GM12892 (cell line): ENCODE measurements at regions not wholly inside any gene's neighbourhood (a gene's known extent, or its start where the extent isn't known, plus 50 kb on each side); places are given as distances from the start of the nearest gene placed in this dataset.
"Not testable (repeated sequence)": the region's sequence is repeated elsewhere in the genome, so short reads cannot be mapped to it uniquely, and the experiment has no call there.

ENCODE experiments used
- DNase-seq: peaks from one replicate; pipeline ENCODE4 v3.0.0; 2011; ENCODE audit not compliant: insufficient read length
- FAIRE-seq: peaks from 2 replicates; lab custom pipeline; 2011; peaks lifted over from hg19 to GRCh38; lab: Jason Lieb, UNC
- POLR2A ChIP-seq: IDR thresholded peaks from 2 replicates; pipeline ENCODE4 v1.6.1; 2011; ENCODE audit warnings: low read depth, low read length, control low read depth
- POLR2AphosphoS5 ChIP-seq: IDR thresholded peaks from 2 replicates; pipeline ENCODE4 v1.6.1; 2011; ENCODE audit warnings: low read depth, low read length, control low read depth
- TAF1 ChIP-seq: IDR thresholded peaks from 2 replicates; pipeline ENCODE4 v1.6.1; 2011; ENCODE audit warnings: low read depth, mild to moderate bottlenecking, control low read depth, low read length, borderline replicate concordance

GRCh38 chr2:76169276-76170008, 458.7 kb upstream of the GCFC2 start:
- no peak for FAIRE-seq
- no peak for TF ChIP-seq POLR2A
- no peak for TF ChIP-seq POLR2AphosphoS5
- no peak for TF ChIP-seq TAF1
- DNase-seq = no peak

GRCh38 chr2:76163860-76164259, 453.1 kb upstream of the GCFC2 start:
- no peak for FAIRE-seq
- TF ChIP-seq TAF1 = no peak
- TF ChIP-seq POLR2A = no peak
- TF ChIP-seq POLR2AphosphoS5 = no peak
- no peak for DNase-seq

DNA sequence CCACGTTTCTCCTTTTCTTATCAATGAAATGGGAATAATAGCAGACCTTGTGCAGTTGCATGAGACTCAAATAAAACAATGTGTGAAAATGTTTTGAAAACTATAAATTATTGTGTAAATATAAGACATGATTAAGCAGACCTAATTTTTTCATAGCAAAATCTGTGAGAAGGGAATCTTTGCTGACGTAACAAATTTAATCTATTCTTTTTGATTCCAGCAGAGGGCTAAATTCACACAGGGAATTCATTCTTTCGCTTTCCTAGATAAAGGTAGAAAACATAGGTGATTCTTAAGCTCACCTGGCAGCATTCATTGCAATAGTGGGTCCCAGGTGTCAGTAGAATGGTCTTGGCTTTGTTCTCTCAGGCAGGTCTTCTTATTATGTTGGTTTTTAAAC, 450.0 kb upstream of the GCFC2 start:
- no peak for FAIRE-seq
- DNase-seq = no peak
- TF ChIP-seq POLR2A (no peak), TAF1 (no peak), POLR2AphosphoS5 (no peak)

- DNase-seq = no peak
- FAIRE-seq = no peak
- no peak for TF ChIP-seq POLR2A
- TF ChIP-seq TAF1 = no peak
- no peak for TF ChIP-seq POLR2AphosphoS5
These were observed 448.4 kb upstream of the GCFC2 start for GRCh38 chr2:76159042-76159648.

GRCh38 chr2:76157531-76157930, 446.8 kb upstream of the GCFC2 start:
- no peak for FAIRE-seq
- no peak for DNase-seq
- no peak for TF ChIP-seq TAF1
- TF ChIP-seq POLR2AphosphoS5 = no peak
- TF ChIP-seq POLR2A = no peak

- TF ChIP-seq TAF1 = no peak
- no peak for TF ChIP-seq POLR2AphosphoS5
- no peak for TF ChIP-seq POLR2A
- no peak for FAIRE-seq
- DNase-seq = no peak
These were observed 444.3 kb upstream of the GCFC2 start for GRCh38 chr2:76154981-76155380.

GRCh38 chr2:76149846-76150245, 439.1 kb upstream of the GCFC2 start:
- DNase-seq (no peak), FAIRE-seq (no peak)
- no peak for TF ChIP-seq POLR2A
- no peak for TF ChIP-seq POLR2AphosphoS5
- TF ChIP-seq TAF1 = no peak

DNA sequence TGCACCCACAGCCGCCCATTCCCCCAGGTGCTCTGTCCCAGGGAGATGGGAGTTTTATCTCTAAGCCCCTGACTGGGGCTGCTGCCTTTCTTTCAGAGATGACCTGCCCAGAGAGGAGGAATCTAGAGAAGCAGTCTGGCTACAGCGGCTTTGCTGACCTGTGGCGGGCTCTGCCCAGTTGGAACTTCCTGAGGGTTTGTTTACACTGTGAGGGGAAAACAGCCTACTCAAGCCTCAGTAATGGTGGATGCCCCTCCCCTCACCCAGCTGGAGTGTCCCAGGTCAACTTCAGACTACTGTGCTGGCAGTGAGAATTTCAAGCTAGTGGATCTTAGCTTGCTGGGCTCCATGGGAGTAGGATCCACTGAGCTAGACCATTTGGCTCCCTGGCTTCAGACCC, 428.6 kb upstream of the GCFC2 start:
- not testable (repeated sequence) for FAIRE-seq, DNase-seq

DNA sequence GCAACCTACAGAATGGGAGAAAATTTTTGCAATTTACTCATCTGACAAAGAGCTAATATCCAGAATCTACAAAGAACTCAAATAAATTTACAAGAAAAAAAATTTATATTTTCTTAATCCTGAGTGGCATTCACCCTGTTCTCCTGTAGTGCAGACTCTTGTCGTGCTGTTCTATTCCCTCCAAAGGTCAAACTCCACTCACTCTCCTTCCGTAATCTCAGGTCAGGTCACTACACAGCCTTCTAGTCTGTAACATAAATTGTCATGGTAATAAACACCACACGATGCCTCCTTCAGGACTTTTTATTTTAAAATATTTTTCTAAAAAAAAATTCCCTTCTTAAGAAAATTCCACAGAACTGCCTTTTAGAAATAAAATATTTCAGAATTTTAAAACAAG, 417.9 kb upstream of the GCFC2 start:
- no peak for TF ChIP-seq TAF1
- FAIRE-seq = no peak
- DNase-seq = no peak

GRCh38 chr2:76120176-76120575, 409.5 kb upstream of the GCFC2 start:
- FAIRE-seq (peak; percentile 33), DNase-seq (no peak)
- TF ChIP-seq POLR2A (no peak), POLR2AphosphoS5 (no peak), TAF1 (no peak)

DNA sequence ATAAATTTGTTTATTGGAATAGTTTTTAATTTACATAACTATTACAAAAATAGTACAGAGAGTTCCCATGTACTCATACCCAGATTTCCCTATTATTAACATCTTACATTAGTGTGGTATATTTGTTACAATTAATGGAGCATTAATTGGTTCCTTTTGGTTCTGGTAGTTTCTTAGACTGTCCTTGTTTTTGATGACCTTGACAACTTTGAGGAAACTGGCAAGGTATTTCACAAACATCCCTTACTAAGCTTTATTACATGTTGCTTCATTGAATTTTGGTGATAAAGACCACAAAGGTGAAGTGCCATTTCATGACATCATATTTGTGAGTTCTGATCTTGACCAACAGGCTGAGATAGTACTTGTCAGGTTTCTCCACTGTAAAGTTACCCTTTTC, 379.0 kb upstream of the GCFC2 start:
- no peak for TF ChIP-seq POLR2AphosphoS5
- no peak for FAIRE-seq

GRCh38 chr2:76083248-76083647, 372.5 kb upstream of the GCFC2 start:
- TF ChIP-seq POLR2A (no peak), TAF1 (no peak), POLR2AphosphoS5 (no peak)
- no peak for DNase-seq
- no peak for FAIRE-seq

More for the DNA sequence above, 379.0 kb upstream of the GCFC2 start:
- DNase-seq = no peak

- DNase-seq (no peak), FAIRE-seq (no peak)
- TF ChIP-seq POLR2AphosphoS5 = no peak
These were observed 371.8 kb upstream of the GCFC2 start for GRCh38 chr2:76082509-76082908.
